HepG2 (cell line): ENCODE measurements at regions not wholly inside any gene's neighbourhood (a gene's known extent, or its start where the extent isn't known, plus 50 kb on each side); places are given as distances from the start of the nearest gene placed in this dataset.

ENCODE experiments used
- ATAC-seq: fragments of 200-7000 bp; cut with Tn5 transposase; 3 replicates; pipeline ENCODE4 v1.9.1; 2020; ENCODE audit warnings: mild to moderate bottlenecking, moderate library complexity
- BruUV-seq: library from RNA; stranded (reverse); fragments of 400-500 nt; replicated peaks from 2 replicates; lab custom pipeline; 2021; lab: Mats Ljungman, UMichigan
- CTCF ChIA-PET: fragments of 300-600 bp; formaldehyde crosslinking; extraction: SDS; loops from one replicate; lab custom pipeline; 2021; ENCODE audit warnings: low total read pairs, inconsistent platforms, low intra/inter-chr PET ratio; lab: Yijun Ruan, JAX
- POLR2A ChIA-PET: fragments of 350-600 bp; sonication (Branson Sonifier 250); formaldehyde crosslinking; loops from one replicate; lab custom pipeline; 2020; ENCODE audit warnings: antibody characterized with exemption, inconsistent platforms; lab: Yijun Ruan, JAX
- DNase-seq: peaks from one replicate; pipeline ENCODE4 v3.0.0-alpha.2; 2015; ENCODE audit warnings: low spot score
- FAIRE-seq: peaks from 3 replicates; lab custom pipeline; 2011; peaks lifted over from hg19 to GRCh38; lab: Jason Lieb, UNC
- H2AFZ ChIP-seq: one replicate; pipeline ENCODE4 v1.6.1; 2011; ENCODE audit warnings: low read length, inconsistent platforms
- H3K27ac ChIP-seq: fragments of 300-600 bp; 3 replicates; pipeline ENCODE4 v1.8.0; 2011; ENCODE audit warnings: mixed run types, mild to moderate bottlenecking, mixed read lengths, low read length, inconsistent platforms; ENCODE audit not compliant: insufficient read depth; ENCODE audit errors: extremely low read length
- H3K27me3 ChIP-seq, 2 experiments: fragments of 200-600 bp in 1 of 2; 2 replicates in 1 of 2; 3 replicates in 1 of 2; pipeline versions ENCODE4 v1.6.0 to v1.8.0; 2011; ENCODE audit warnings: low read length in 2 of 2, mild to moderate bottlenecking in 2 of 2, moderate library complexity in 2 of 2, inconsistent platforms in 1 of 2; ENCODE audit not compliant: insufficient read depth in 2 of 2, control insufficient read depth in 1 of 2
- H3K36me3 ChIP-seq, 2 experiments: fragments of 200-600 bp in 1 of 2; replicated peaks in 1 of 2; 2 replicates in 1 of 2; 3 replicates in 1 of 2; pipeline versions ENCODE4 v1.5.1 to v1.8.0; 2011; ENCODE audit warnings: low read length in 2 of 2, inconsistent platforms in 1 of 2; ENCODE audit not compliant: insufficient read depth in 2 of 2, control insufficient read depth in 1 of 2
- H3K4me1 ChIP-seq: 2 replicates; pipeline ENCODE4 v1.5.1; 2012; ENCODE audit warnings: low read length, inconsistent platforms; ENCODE audit not compliant: insufficient read depth
- H3K4me2 ChIP-seq: 2 replicates; pipeline ENCODE4 v1.6.0; 2011; ENCODE audit warnings: low read depth, low read length, inconsistent platforms
- H3K4me3 ChIP-seq, 3 experiments: fragments of 200-600 bp in 1 of 3; sonication (generic), shearing (Covaris generic) in 1 of 3; replicated peaks in 1 of 3; 2 replicates each; pipeline ENCODE4 v1.5.1; 2011 to 2016; ENCODE audit warnings: low read length in 3 of 3, inconsistent platforms in 2 of 3, low read depth in 2 of 3, mild to moderate bottlenecking in 2 of 3, control low read depth in 1 of 3, mixed read lengths in 1 of 3; ENCODE audit not compliant: insufficient read depth in 1 of 3
- H3K79me2 ChIP-seq: one replicate; pipeline ENCODE4 v1.6.1; 2011; ENCODE audit warnings: low read length, inconsistent platforms; ENCODE audit not compliant: insufficient read depth
- H3K9ac ChIP-seq: 2 replicates; pipeline ENCODE4 v1.6.0; 2011; ENCODE audit warnings: mild to moderate bottlenecking, low read depth, low read length, inconsistent platforms; ENCODE audit not compliant: insufficient read depth
- H3K9me3 ChIP-seq: 2 replicates; pipeline ENCODE4 v1.5.1; 2012; ENCODE audit warnings: mild to moderate bottlenecking, low read length
- H4K20me1 ChIP-seq: 2 replicates; pipeline ENCODE4 v1.6.0; 2011; ENCODE audit warnings: inconsistent platforms, mild to moderate bottlenecking, low read length, moderate library complexity; ENCODE audit not compliant: insufficient read depth
- ATAD3A ChIP-seq: sonication (generic); formaldehyde crosslinking; IDR thresholded peaks from 2 replicates; pipeline ENCODE4 v1.4.0; 2020; ENCODE audit warnings: missing genetic modification reagents
- ATF7 ChIP-seq, 2 experiments: fragments of 450-650 bp in 1 of 2; sonication (generic) in 1 of 2; formaldehyde crosslinking in 1 of 2; IDR thresholded peaks; 2 replicates each; pipeline versions ENCODE4 v1.4.0 to v1.6.1; 2016 to 2020; ENCODE audit warnings: antibody characterized with exemption in 1 of 2, mild to moderate bottlenecking in 1 of 2, missing genetic modification reagents in 1 of 2
- BORCS8-MEF2B ChIP-seq: sonication (generic); formaldehyde crosslinking; IDR thresholded peaks from 2 replicates; pipeline ENCODE4 v1.8.0; 2022; ENCODE audit warnings: mild to moderate bottlenecking, missing genetic modification reagents
- FOXK1 ChIP-seq: sonication (generic); formaldehyde crosslinking; IDR thresholded peaks from 2 replicates; pipeline ENCODE4 v1.4.0; 2020; ENCODE audit warnings: low read depth, missing genetic modification reagents, borderline replicate concordance
- MIXL1 ChIP-seq: IDR thresholded peaks from 2 replicates; pipeline ENCODE4 v1.6.1; 2016
- PHF21A ChIP-seq: sonication (generic); formaldehyde crosslinking; IDR thresholded peaks from 2 replicates; pipeline ENCODE4 v1.5.0; 2020; ENCODE audit warnings: mild to moderate bottlenecking, missing genetic modification reagents
- POLR2G ChIP-seq: fragments of 200-400 bp; formaldehyde crosslinking; IDR thresholded peaks from 2 replicates; pipeline ENCODE4 v1.6.1; 2018; ENCODE audit warnings: mild to moderate bottlenecking, low read depth, low read length, moderate library complexity
- RAD51 ChIP-seq: fragments of 450-650 bp; IDR thresholded peaks from 2 replicates; pipeline ENCODE4 v1.6.1; 2016; ENCODE audit warnings: borderline replicate concordance
- YEATS2 ChIP-seq: sonication (generic); formaldehyde crosslinking; IDR thresholded peaks from 2 replicates; pipeline ENCODE4 v1.4.0; 2020; ENCODE audit warnings: missing genetic modification reagents, borderline replicate concordance
- ZBTB7A ChIP-seq: sonication (generic); formaldehyde crosslinking; IDR thresholded peaks from 2 replicates; pipeline ENCODE4 v1.8.0; 2022; ENCODE audit warnings: mild to moderate bottlenecking, missing genetic modification reagents
- ZNF260 ChIP-seq: sonication (generic); formaldehyde crosslinking; IDR thresholded peaks from 2 replicates; pipeline ENCODE4 v1.4.0; 2020; ENCODE audit warnings: missing genetic modification reagents, low read depth, mild to moderate bottlenecking, borderline replicate concordance
- ZNF263 ChIP-seq: sonication (generic); formaldehyde crosslinking; IDR thresholded peaks from 2 replicates; pipeline ENCODE4 v1.4.0; 2020; ENCODE audit warnings: missing genetic modification reagents
- ZNF367 ChIP-seq: sonication (generic); formaldehyde crosslinking; IDR thresholded peaks from 2 replicates; pipeline ENCODE4 v1.4.0; 2020; ENCODE audit warnings: missing genetic modification reagents, borderline replicate concordance
- ZNF484 ChIP-seq: sonication (generic); formaldehyde crosslinking; IDR thresholded peaks from 2 replicates; pipeline ENCODE4 v1.5.1; 2020; ENCODE audit warnings: mild to moderate bottlenecking, low read depth, missing genetic modification reagents, borderline replicate concordance
- ZNF619 ChIP-seq: sonication (generic); formaldehyde crosslinking; IDR thresholded peaks from 2 replicates; pipeline ENCODE4 v1.4.0; 2020; ENCODE audit warnings: mild to moderate bottlenecking, missing genetic modification reagents
- in situ Hi-C: cut with HindIII; loops from 2 replicates; pipeline ENCODE4 v1.10.0; 2017; ENCODE audit warnings: low pct_unique_long_range_greater_than_20kb; ENCODE audit not compliant: extremely low pct_ligation_motif_present
- intact Hi-C: fragments of 100-400 bp; cut with micrococcal nuclease; formaldehyde crosslinking; loops from one replicate; pipeline ENCODE4 v1.10.0; 2022; ENCODE audit not compliant: unreplicated experiment
- TF ChIP-seq, protein P1 (sequence below): sonication (generic); formaldehyde crosslinking; IDR thresholded peaks from 2 replicates; pipeline ENCODE4 v1.8.0; 2022; ENCODE audit warnings: mild to moderate bottlenecking, missing genetic modification reagents; ENCODE audit not compliant: insufficient replicate concordance
- TF ChIP-seq, protein P2 (sequence below): sonication (generic); formaldehyde crosslinking; IDR thresholded peaks from 2 replicates; pipeline ENCODE4 v1.4.0; 2020; ENCODE audit warnings: mild to moderate bottlenecking, missing genetic modification reagents
- TF ChIP-seq, protein P3 (sequence below): sonication (generic); formaldehyde crosslinking; IDR thresholded peaks from 2 replicates; pipeline ENCODE4 v1.4.0; 2020; ENCODE audit warnings: mild to moderate bottlenecking, low read depth, missing genetic modification reagents
- TF ChIP-seq, protein P4 (sequence below): sonication (generic); formaldehyde crosslinking; IDR thresholded peaks from 2 replicates; pipeline ENCODE4 v1.5.1; 2020; ENCODE audit warnings: missing genetic modification reagents, mild to moderate bottlenecking, borderline replicate concordance

DNA sequence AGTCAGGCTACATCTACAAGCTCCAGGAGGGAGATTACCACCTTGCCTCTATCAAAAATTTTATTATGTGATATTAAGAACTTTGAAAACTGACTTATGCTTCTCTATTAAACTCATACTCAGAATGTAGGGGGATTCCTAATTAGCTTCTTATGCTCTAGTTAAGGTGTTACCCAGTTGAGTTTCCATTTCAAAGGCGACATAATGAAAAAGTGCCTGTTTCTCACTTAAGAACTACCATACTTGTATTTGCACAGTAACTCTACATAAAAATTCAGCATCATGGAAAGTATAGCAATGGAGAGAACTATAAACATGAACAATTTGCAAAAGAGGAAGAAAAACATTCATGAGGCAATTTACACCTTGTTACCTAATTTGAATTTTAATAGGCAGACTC, 739.1 kb downstream of the ZPLD1 start (continued):
- TF ChIP-seq, protein P1, sequence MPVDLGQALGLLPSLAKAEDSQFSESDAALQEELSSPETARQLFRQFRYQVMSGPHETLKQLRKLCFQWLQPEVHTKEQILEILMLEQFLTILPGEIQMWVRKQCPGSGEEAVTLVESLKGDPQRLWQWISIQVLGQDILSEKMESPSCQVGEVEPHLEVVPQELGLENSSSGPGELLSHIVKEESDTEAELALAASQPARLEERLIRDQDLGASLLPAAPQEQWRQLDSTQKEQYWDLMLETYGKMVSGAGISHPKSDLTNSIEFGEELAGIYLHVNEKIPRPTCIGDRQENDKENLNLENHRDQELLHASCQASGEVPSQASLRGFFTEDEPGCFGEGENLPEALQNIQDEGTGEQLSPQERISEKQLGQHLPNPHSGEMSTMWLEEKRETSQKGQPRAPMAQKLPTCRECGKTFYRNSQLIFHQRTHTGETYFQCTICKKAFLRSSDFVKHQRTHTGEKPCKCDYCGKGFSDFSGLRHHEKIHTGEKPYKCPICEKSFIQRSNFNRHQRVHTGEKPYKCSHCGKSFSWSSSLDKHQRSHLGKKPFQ = no peak
- TF ChIP-seq, all 625 proteins: peak for 0

DNA sequence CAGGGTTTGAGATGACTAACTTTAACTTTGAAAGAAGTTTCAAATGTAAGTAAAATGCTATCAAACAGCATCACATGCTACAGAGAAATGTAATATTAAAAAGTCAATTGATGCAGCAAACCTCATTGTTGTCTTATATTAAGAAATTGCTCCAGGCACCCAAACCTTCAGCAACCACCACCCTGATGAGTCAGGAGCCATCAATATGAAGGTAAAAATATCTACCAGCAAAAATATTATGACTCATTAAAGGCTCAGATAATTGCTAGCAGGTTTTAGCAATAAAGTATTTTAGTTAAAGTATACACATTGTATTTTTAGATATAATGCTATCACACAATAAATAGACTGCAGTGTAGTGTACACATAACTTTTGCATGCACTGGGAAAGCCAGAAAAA, 746.3 kb downstream of the ZPLD1 start:
- TF ChIP-seq ZBTB7A (CRISPR knock-in tag) (no peak), ZNF484 (CRISPR knock-in tag) (no peak), POLR2G (no peak), ZNF260 (CRISPR knock-in tag) (no peak), YEATS2 (CRISPR knock-in tag) (no peak), RAD51 (no peak), FOXK1 (no peak), ATF7 (IDR thresholded peaks at IDR 0.05) (no peak), ATF7 (CRISPR knock-in tag; IDR thresholded peaks at IDR 0.05) (no peak), PHF21A (CRISPR knock-in tag) (no peak), BORCS8-MEF2B (CRISPR knock-in tag) (no peak), ZNF367 (CRISPR knock-in tag) (no peak), MIXL1 (no peak), ZNF619 (no peak), ZNF263 (CRISPR knock-in tag) (no peak), ATAD3A (no peak)
- TF ChIP-seq, protein P2, sequence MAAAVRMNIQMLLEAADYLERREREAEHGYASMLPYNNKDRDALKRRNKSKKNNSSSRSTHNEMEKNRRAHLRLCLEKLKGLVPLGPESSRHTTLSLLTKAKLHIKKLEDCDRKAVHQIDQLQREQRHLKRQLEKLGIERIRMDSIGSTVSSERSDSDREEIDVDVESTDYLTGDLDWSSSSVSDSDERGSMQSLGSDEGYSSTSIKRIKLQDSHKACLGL = no peak
- TF ChIP-seq, protein P3, sequence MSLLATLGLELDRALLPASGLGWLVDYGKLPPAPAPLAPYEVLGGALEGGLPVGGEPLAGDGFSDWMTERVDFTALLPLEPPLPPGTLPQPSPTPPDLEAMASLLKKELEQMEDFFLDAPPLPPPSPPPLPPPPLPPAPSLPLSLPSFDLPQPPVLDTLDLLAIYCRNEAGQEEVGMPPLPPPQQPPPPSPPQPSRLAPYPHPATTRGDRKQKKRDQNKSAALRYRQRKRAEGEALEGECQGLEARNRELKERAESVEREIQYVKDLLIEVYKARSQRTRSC = no peak
- TF ChIP-seq, protein P4, sequence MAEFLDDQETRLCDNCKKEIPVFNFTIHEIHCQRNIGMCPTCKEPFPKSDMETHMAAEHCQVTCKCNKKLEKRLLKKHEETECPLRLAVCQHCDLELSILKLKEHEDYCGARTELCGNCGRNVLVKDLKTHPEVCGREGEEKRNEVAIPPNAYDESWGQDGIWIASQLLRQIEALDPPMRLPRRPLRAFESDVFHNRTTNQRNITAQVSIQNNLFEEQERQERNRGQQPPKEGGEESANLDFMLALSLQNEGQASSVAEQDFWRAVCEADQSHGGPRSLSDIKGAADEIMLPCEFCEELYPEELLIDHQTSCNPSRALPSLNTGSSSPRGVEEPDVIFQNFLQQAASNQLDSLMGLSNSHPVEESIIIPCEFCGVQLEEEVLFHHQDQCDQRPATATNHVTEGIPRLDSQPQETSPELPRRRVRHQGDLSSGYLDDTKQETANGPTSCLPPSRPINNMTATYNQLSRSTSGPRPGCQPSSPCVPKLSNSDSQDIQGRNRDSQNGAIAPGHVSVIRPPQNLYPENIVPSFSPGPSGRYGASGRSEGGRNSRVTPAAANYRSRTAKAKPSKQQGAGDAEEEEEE = no peak
- DNase-seq (no peak), ATAC-seq (no peak), FAIRE-seq (no peak)
- in situ Hi-C loops (no loop called here), intact Hi-C loops (no loop called here)
- Histone ChIP-seq H3K9me3 (0 out of 2 replicates have a peak, but pooled peaks cover 7% of the 10 kb centered on the region), H4K20me1 (no peaks in the 10 kb centered on the region), H3K27me3 (no peaks in the 10 kb centered on the region), H3K36me3 (no peaks in the 10 kb centered on the region), H3K9ac (no peak overlapping the region), H2AFZ (no peak overlapping the region), H3K4me1 (no peaks in the 10 kb centered on the region), H3K4me3 (no peak overlapping the region), H3K4me2 (no peak overlapping the region), H3K79me2 (no peaks in the 10 kb centered on the region), H3K27ac (no peak overlapping the region)
- BruUV-seq = no TSS peak
- ChIA-PET POLR2A (no interaction called here), CTCF (no interaction called here)
